ENCODE measurements at regions not wholly inside any gene's neighbourhood (a gene's known extent, or its start where the extent isn't known, plus 50 kb on each side); places are given as distances from the start of the nearest gene placed in this dataset.

GRCh38 chr10:58996866-58997265 lies 179.6 kb upstream of the PHYHIPL start:
- DNase-seq, result no peak

GRCh38 chr10:58998924-58999713 lies 177.3 kb upstream of the PHYHIPL start:
- no peak for DNase-seq

- DNase-seq, result no peak
These were observed 176.1 kb upstream of the PHYHIPL start for GRCh38 chr10:59000162-59000825.

- DNase-seq, result no peak
These were observed 174.4 kb upstream of the PHYHIPL start for GRCh38 chr10:59002011-59002410.

- DNase-seq, result no peak
These were observed 173.2 kb upstream of the PHYHIPL start for GRCh38 chr10:59003203-59003602.

GRCh38 chr10:59004392-59004791 lies 172.1 kb upstream of the PHYHIPL start:
- DNase-seq, result no peak

GRCh38 chr10:59006511-59007306 lies 169.7 kb upstream of the PHYHIPL start:
- peak; percentile 74 for DNase-seq

GRCh38 chr10:59007307-59008025 lies 169.0 kb upstream of the PHYHIPL start:
- no peak for DNase-seq

- no peak for DNase-seq
These were observed 168.0 kb upstream of the PHYHIPL start for GRCh38 chr10:59008452-59008851.

GRCh38 chr10:59011972-59012632 lies 164.3 kb upstream of the PHYHIPL start:
- no peak for DNase-seq

GRCh38 chr10:59012839-59013238 lies 163.6 kb upstream of the PHYHIPL start:
- DNase-seq, result no peak

GRCh38 chr10:59016043-59016442 lies 160.4 kb upstream of the PHYHIPL start:
- DNase-seq, result no peak

GRCh38 chr10:59018977-59019376 lies 157.5 kb upstream of the PHYHIPL start:
- peak; percentile 27 for DNase-seq

- peak; percentile 56 for DNase-seq
These were observed 156.8 kb upstream of the PHYHIPL start for GRCh38 chr10:59019603-59020002.

- DNase-seq, result no peak
These were observed 155.9 kb upstream of the PHYHIPL start for GRCh38 chr10:59020502-59020901.

GRCh38 chr10:59025981-59026765 lies 150.3 kb upstream of the PHYHIPL start:
- no peak for DNase-seq

GRCh38 chr10:59027975-59028655 lies 148.3 kb upstream of the PHYHIPL start:
- DNase-seq, result no peak

- DNase-seq, result no peak
These were observed 142.8 kb upstream of the PHYHIPL start for GRCh38 chr10:59033622-59034021.

GRCh38 chr10:59036311-59037017 lies 140.0 kb upstream of the PHYHIPL start:
- no peak for DNase-seq
